ENCODE measurements at regions not wholly inside any gene's neighbourhood (a gene's known extent, or its start where the extent isn't known, plus 50 kb on each side); places are given as distances from the start of the nearest gene placed in this dataset.
"Not testable (repeated sequence)": the region's sequence is repeated elsewhere in the genome, so short reads cannot be mapped to it uniquely, and the experiment has no call there.

DNA sequence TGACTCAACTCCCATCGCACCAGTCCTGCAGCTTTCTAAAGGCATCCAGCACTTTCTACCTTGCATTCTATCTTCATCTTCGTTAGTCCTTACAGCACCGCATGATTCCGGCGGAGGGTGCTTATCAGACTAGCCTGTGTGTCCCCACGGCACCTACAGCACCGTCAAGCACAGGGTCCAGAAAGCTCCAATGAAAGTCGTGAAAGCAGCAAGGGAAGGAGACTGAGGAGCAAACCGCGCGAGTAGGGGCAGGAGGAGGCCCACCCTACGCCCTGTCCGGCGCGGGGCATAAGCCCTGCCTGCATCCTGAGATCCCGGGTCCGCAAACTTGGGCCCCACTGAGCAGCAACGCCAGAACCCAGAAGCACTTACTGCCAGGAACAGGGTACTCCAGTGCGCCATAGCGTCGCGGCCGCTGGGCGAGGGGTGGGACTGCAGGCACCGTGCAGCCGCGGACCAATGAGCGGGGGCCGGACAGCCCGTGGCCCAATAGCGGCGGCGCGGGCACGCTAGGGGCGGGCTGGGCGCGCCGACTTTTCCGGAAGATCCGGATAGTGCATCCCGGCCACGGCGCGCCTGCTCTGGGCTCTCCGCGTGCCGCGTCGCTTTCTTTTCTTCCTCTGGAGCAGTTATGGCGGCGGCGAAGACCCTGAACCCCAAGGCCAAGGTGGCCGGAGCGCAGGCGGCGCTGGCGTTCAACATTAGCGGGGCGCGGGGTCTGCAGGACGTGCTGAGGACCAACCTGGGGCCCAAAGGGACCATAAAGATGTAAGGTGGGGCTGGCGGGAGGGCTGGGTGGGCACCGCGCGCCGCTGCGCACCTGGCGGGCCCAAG lies 122.1 kb upstream of the VKORC1L1 start:
- peaks cover 3 to 71% (median 3%) of the 10 kb centered on the region in 3 donors for H3K4me1 ChIP-seq
- H3K27me3 ChIP-seq, result no peaks in the 10 kb centered on the region
- 0% methylated on average over 5 of the region's 69 CpGs for WGBS, 2 donors (ENCODE audit: low coverage in 1 of 2)
- H3K4me3 ChIP-seq, result peak overlapping the region; percentile 81 to 89
- TF ChIP-seq POLR2A (IDR thresholded peaks at IDR 0.05) (peak; percentile 82 to 85), POLR2AphosphoS5 (IDR thresholded peaks at IDR 0.05) (peak; percentile 90), EP300 (IDR thresholded peaks at IDR 0.05) (no peak), CTCF (IDR thresholded peaks at IDR 0.05) (peak in 3 of 4 experiments; percentile 30 to 52 (median 41))
- ATAC-seq, result peak; percentile 98
- H3K9me3 ChIP-seq, result no peaks in the 10 kb centered on the region
- peak overlapping the region; percentile 92 to 98 (median 94) for H3K27ac ChIP-seq
- peaks cover 0 to 5% of the 10 kb centered on the region in 2 donors for H3K36me3 ChIP-seq

DNA sequence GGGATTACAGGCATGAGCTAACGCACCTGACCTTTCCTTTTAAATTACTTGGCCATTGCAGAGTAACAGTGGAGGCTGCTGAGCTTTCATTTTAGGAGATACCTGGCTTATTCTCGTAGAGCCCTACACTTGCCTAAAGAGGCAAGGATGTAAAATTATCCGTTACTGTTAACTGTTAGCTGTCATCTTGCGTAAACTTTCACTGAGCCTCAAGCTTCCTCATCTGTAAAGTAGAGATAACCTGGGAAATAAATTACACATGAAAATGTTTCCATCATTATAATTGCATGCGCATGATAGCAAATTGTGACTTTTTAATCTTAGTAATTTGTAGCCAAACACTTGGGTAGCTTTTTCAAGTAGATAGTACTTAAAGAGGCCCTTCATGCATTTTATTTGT lies 118.8 kb upstream of the VKORC1L1 start:
- peak overlapping the region in 3 of 4 donors; percentile 25 to 96 (median 70) for H3K27ac ChIP-seq
- 38 to 44% methylated on average over 5 of the region's 5 CpGs for WGBS, 2 donors (ENCODE audit: low coverage in 1 of 2)
- H3K36me3 ChIP-seq, result peaks cover 0 to 30% of the 10 kb centered on the region in 2 donors
- peak overlapping the region in 1 of 2 donors; percentile 5 for H3K4me3 ChIP-seq
- ATAC-seq, H3K27me3 ChIP-seq, H3K9me3 ChIP-seq: not testable (repeated sequence)
- peaks cover 3 to 56% (median 3%) of the 10 kb centered on the region in 3 donors for H3K4me1 ChIP-seq

GRCh38 chr7:65758991-65759390 lies 113.9 kb upstream of the VKORC1L1 start:
- ATAC-seq, result not testable (repeated sequence)
- 80% methylated on average over 1 of the region's 1 CpG; no CpG with 5 or more reads in 1 of the 2 donors for WGBS, 2 donors (ENCODE audit: low coverage in 1 of 2)

GRCh38 chr7:65762712-65763111 lies 110.2 kb upstream of the VKORC1L1 start:
- not testable (repeated sequence) for ATAC-seq, H3K4me1 ChIP-seq, H3K27ac ChIP-seq, H3K4me3 ChIP-seq, H3K27me3 ChIP-seq, H3K9me3 ChIP-seq
- H3K36me3 ChIP-seq, result peaks cover 0 to 49% of the 10 kb centered on the region in 2 donors
- 63 to 88% methylated on average over 1 to 3 of the region's 3 CpGs for WGBS, 2 donors (ENCODE audit: low coverage in 1 of 2)

More at GRCh38 chr7:65758991-65759390, 113.9 kb upstream of the VKORC1L1 start:
- Histone ChIP-seq H3K4me1 (peaks cover 0 to 21% (median 0%) of the 10 kb centered on the region in 3 donors), H3K36me3 (peaks cover 0 to 62% of the 10 kb centered on the region in 2 donors)
- H3K27ac ChIP-seq, H3K4me3 ChIP-seq, H3K9me3 ChIP-seq, H3K27me3 ChIP-seq: not testable (repeated sequence)

DNA sequence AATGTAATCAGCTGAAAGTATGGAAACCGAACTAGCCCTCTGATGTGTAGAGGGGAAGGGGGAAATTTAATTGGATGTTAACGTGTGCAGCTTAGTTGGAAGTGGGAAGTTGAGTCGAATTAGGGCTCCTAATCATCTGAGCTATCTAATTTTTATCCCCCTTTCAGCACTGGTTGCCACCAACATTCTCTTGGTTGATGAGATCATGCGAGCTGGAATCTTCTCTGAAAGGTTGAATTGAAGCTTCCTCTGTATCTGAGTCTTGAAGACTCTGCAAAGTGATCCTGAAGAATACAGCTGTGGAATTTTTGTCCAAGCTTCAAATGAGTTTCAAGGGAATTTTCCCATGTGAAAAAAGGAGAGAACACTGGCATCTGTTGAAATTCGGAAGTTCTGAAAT lies 109.8 kb upstream of the VKORC1L1 start:
- WGBS, 2 donors (ENCODE audit: low coverage in 1 of 2), result 79 to 80% methylated on average over 1 to 5 of the region's 5 CpGs
- not testable (repeated sequence) for ATAC-seq, H3K4me1 ChIP-seq, H3K9me3 ChIP-seq, H3K27ac ChIP-seq, H3K4me3 ChIP-seq, H3K27me3 ChIP-seq
- H3K36me3 ChIP-seq, result peaks cover 0 to 46% of the 10 kb centered on the region in 2 donors

DNA sequence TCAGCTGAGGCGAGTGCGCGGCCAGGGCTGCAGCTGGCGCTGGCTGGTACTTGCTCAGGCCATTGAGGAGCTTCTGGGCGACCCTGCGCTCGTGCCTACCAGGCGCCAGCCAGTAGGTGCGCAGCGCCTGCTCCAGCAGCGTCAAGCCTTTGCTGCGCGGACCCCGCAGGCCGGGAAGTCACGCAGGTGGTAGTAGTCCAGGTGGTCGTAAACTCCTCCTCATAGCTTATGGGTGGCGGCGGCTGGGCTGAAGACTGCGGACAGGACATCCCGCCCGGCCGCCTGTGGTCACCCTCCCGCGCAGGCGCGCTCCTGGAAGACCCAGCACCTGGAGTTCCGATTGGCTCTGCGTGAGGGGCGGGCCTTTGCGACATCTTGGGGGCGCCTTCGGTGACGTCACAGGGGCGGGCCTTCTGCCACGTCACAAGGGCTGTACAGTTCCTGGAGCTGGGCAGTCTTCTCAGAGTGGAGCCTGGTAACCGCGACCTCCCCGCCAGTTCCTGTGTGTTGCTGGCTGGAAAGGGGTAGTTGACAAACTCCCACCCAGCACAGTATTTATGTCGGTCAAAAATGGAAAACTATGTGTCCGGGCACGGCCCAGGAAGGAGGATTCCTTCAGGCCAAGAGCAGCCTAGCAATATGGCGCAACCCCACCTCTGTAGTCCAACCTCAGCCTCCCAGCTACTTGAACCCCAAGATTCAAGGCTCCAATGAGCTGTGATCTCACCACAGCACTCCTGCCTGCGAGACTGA lies 102.2 kb upstream of the VKORC1L1 start:
- peak; percentile 98 for ATAC-seq
- WGBS, 2 donors (ENCODE audit: low coverage in 1 of 2), result 50 to 80% methylated on average over 2 to 4 of the region's 44 CpGs

DNA sequence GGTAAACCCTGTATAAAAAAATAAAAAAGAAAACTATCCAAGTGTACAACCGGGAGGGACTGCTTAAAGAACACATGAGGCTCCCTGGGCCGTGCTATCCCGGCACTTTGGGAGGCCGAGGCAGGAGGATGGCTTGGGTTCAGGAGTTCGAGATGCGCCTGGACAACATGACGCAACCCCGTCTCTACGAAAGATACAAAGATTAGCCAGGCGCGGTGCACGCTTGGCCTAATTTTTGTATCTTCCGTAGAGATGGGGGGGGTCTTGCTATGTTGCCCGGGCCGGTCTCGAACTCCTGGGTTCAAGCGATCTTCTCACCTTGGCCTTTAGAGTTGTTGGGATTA lies 101.7 kb upstream of the VKORC1L1 start:
- 92 to 100% methylated on average over 2 to 17 of the region's 17 CpGs for WGBS, 2 donors (ENCODE audit: low coverage in 1 of 2)
- H3K36me3 ChIP-seq, ATAC-seq: not testable (repeated sequence)

More for the DNA sequence above, 102.2 kb upstream of the VKORC1L1 start:
- Histone ChIP-seq H3K4me3 (peak overlapping the region; percentile 64 to 74), H3K4me1 (peaks cover 0 to 16% (median 3%) of the 10 kb centered on the region in 3 donors), H3K27ac (peak overlapping the region; percentile 81 to 94 (median 84))
- H3K36me3 ChIP-seq, H3K9me3 ChIP-seq, H3K27me3 ChIP-seq: not testable (repeated sequence)
- TF ChIP-seq CTCF (IDR thresholded peaks at IDR 0.05) (peak in 1 of 4 experiments; percentile 49), POLR2AphosphoS5 (IDR thresholded peaks at IDR 0.05) (peak; percentile 86), POLR2A (IDR thresholded peaks at IDR 0.05) (peak; percentile 70 to 85)

DNA sequence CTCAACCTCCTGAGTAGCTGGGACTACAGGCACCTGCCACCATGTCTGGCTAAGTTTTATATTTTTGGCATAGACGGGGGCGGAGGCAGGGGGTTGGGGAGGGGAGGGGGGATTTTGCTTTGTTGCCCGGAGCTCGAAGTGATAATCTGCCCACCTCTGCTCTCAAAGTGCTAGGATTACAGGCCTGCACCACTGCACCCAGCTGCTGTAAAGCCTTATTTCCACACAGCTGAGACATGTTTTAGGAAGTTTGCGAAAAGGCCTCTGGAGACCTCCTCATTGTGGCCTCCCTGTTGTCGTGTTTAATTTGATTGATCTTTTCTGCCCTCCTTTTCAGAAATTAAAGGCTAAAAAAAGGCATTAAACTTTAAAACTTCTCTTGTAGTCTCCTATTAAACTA lies 96.2 kb upstream of the VKORC1L1 start:
- not testable (repeated sequence) for ATAC-seq, H3K4me1 ChIP-seq, H3K9me3 ChIP-seq, H3K36me3 ChIP-seq, H3K4me3 ChIP-seq, H3K27ac ChIP-seq, H3K27me3 ChIP-seq
- 61% methylated on average over 4 of the region's 6 CpGs; no CpG with 5 or more reads in 1 of the 2 donors for WGBS, 2 donors (ENCODE audit: low coverage in 1 of 2)

More for the DNA sequence above, 101.7 kb upstream of the VKORC1L1 start:
- H3K9me3 ChIP-seq, H3K27me3 ChIP-seq: not testable (repeated sequence)
- peak overlapping the region; percentile 81 to 94 (median 84) for H3K27ac ChIP-seq
- H3K4me1 ChIP-seq, result peaks cover 0 to 16% (median 3%) of the 10 kb centered on the region in 3 donors
- peak overlapping the region; percentile 64 to 74 for H3K4me3 ChIP-seq

DNA sequence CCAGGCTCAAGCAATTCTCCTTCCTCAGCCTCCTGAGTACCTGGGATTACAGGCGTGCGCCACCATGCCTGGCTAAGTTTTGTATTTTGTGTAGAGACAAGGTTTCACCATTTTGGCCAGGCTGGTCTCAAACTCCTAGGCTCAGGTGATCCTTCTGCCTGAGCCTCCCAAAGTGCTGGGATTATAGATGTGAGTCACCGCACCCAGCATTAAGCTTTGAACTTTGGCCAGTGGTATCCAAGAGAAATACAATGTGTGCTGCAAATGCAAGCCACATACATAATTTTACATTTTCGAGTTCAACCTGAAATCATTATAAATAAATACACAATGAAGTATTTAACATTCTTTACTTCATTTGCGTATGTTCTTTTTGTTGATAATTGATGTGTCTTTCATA lies 82.9 kb upstream of the VKORC1L1 start:
- H3K9me3 ChIP-seq, H3K36me3 ChIP-seq, H3K4me1 ChIP-seq, H3K27ac ChIP-seq, ATAC-seq, H3K4me3 ChIP-seq, H3K27me3 ChIP-seq: not testable (repeated sequence)
- 82 to 83% methylated on average over 2 of the region's 5 CpGs for WGBS, 2 donors (ENCODE audit: low coverage in 1 of 2)

GRCh38 chr7:65791788-65792187 lies 81.1 kb upstream of the VKORC1L1 start:
- WGBS, 2 donors (ENCODE audit: low coverage in 1 of 2), result 67% methylated on average over 1 of the region's 1 CpG; no CpG with 5 or more reads in 1 of the 2 donors
- not testable (repeated sequence) for H3K27ac ChIP-seq, H3K4me1 ChIP-seq, ATAC-seq, H3K27me3 ChIP-seq, H3K4me3 ChIP-seq, H3K36me3 ChIP-seq, H3K9me3 ChIP-seq
